Fibroblast of lung (primary cell): ENCODE measurements at regions not wholly inside any gene's neighbourhood (a gene's known extent, or its start where the extent isn't known, plus 50 kb on each side); places are given as distances from the start of the nearest gene placed in this dataset.

Experiments used
- DNase-seq, 2 donors: peaks; one replicate each; pipeline versions ENCODE4 v3.0.0 to v3.0.0-alpha.2; 2010; ENCODE audit warnings: low read depth in 2 of 2
- H2AFZ ChIP-seq: 2 replicates; pipeline ENCODE4 v1.5.1; 2012; ENCODE audit warnings: low read length, control low read depth, inconsistent platforms
- H3K27ac ChIP-seq: 2 replicates; pipeline ENCODE4 v1.5.1; 2011; ENCODE audit warnings: low read length, control low read depth; ENCODE audit not compliant: insufficient read depth
- H3K27me3 ChIP-seq: 2 replicates; pipeline ENCODE4 v1.5.1; 2011; ENCODE audit warnings: mild to moderate bottlenecking, low read length; ENCODE audit not compliant: control insufficient read depth, insufficient read depth
- H3K36me3 ChIP-seq: 2 replicates; pipeline ENCODE4 v1.5.1; 2011; ENCODE audit warnings: low read length; ENCODE audit not compliant: control insufficient read depth, insufficient read depth
- H3K4me1 ChIP-seq: 2 replicates; pipeline ENCODE4 v1.5.1; 2011; ENCODE audit warnings: low read length; ENCODE audit not compliant: control insufficient read depth, insufficient read depth; ENCODE audit errors: extremely low read depth
- H3K4me2 ChIP-seq: 2 replicates; pipeline ENCODE4 v1.5.1; 2011; ENCODE audit warnings: low read length, control low read depth; ENCODE audit not compliant: insufficient read depth; ENCODE audit errors: extremely low read depth
- H3K4me3 ChIP-seq, 4 experiments: fragments of 200-600 bp in 1 of 4; sonication (generic) in 1 of 4; replicated peaks in 1 of 4; 2 replicates each; pipeline ENCODE4 v1.5.1; 2011 to 2016; ENCODE audit warnings: low read length in 4 of 4, low read depth in 3 of 4, mild to moderate bottlenecking in 3 of 4, control low read depth in 2 of 4, inconsistent platforms in 1 of 4, mixed read lengths in 1 of 4; ENCODE audit not compliant: insufficient read depth in 1 of 4; ENCODE audit errors: control extremely low read depth in 1 of 4
- H3K79me2 ChIP-seq: 2 replicates; pipeline ENCODE4 v1.5.1; 2012; ENCODE audit warnings: mild to moderate bottlenecking, low read length, inconsistent platforms; ENCODE audit not compliant: control insufficient read depth, insufficient read depth
- H3K9ac ChIP-seq: 2 replicates; pipeline ENCODE4 v1.5.1; 2011; ENCODE audit warnings: mild to moderate bottlenecking, low read length, control low read depth; ENCODE audit not compliant: insufficient read depth
- H3K9me3 ChIP-seq: 2 replicates; pipeline ENCODE4 v1.5.1; 2012; ENCODE audit warnings: low read depth, low read length; ENCODE audit not compliant: control insufficient read depth, insufficient read depth
- H4K20me1 ChIP-seq: 2 replicates; pipeline ENCODE4 v1.5.1; 2011; ENCODE audit warnings: low read length; ENCODE audit not compliant: control insufficient read depth, insufficient read depth; ENCODE audit errors: extremely low read depth
- CTCF ChIP-seq, 2 donors: IDR thresholded peaks in 1 of 2; conservative IDR thresholded peaks in 1 of 2; 1 replicate in 1 of 2; 2 replicates in 1 of 2; pipeline ENCODE4 v1.5.1; 2011 to 2012; ENCODE audit warnings: low read length in 2 of 2, control low read depth in 1 of 2, inconsistent platforms in 1 of 2, low read depth in 1 of 2, mild to moderate bottlenecking in 1 of 2
- EZH2 ChIP-seq: IDR thresholded peaks from 2 replicates; pipeline ENCODE4 v1.5.1; 2012; ENCODE audit warnings: low read length, control low read depth, mild to moderate bottlenecking; ENCODE audit errors: missing control alignments

GRCh38 chrX:109871121-109871888, 131.6 kb upstream of the TMEM164 start:
- H2AFZ ChIP-seq, result no peak overlapping the region
- TF ChIP-seq EZH2 (no peak), CTCF (conservative IDR thresholded peaks at IDR 0.05 in 1 of 2, IDR thresholded peaks at IDR 0.05 in 1 of 2; ENCODE audit: low read depth in 1 of 2, low read length in 2 of 2) (no peak)
- H3K27ac ChIP-seq, result no peak overlapping the region
- no peak overlapping the region for H3K4me3 ChIP-seq
- H3K27me3 ChIP-seq, result no peaks in the 10 kb centered on the region
- DNase-seq, result peak in 1 of 2 donors; percentile 29
- H4K20me1 ChIP-seq, result no peaks in the 10 kb centered on the region
- no peak overlapping the region for H3K4me2 ChIP-seq
- no peak overlapping the region for H3K9ac ChIP-seq
- H3K79me2 ChIP-seq, result no peaks in the 10 kb centered on the region
- H3K36me3 ChIP-seq, result no peaks in the 10 kb centered on the region
- no peaks in the 10 kb centered on the region for H3K4me1 ChIP-seq
- no peaks in the 10 kb centered on the region for H3K9me3 ChIP-seq

GRCh38 chrX:109872021-109872732, 130.7 kb upstream of the TMEM164 start:
- Histone ChIP-seq H3K4me2 (no peak overlapping the region), H3K27ac (no peak overlapping the region), H3K9me3 (no peaks in the 10 kb centered on the region), H3K4me3 (no peak overlapping the region), H2AFZ (no peak overlapping the region), H3K27me3 (no peaks in the 10 kb centered on the region), H3K79me2 (no peaks in the 10 kb centered on the region), H3K4me1 (no peaks in the 10 kb centered on the region), H3K9ac (no peak overlapping the region), H3K36me3 (no peaks in the 10 kb centered on the region), H4K20me1 (no peaks in the 10 kb centered on the region)
- peak; percentile 58 to 97 for DNase-seq
- TF ChIP-seq EZH2, result no peak

- Histone ChIP-seq H3K27ac (no peak overlapping the region), H4K20me1 (no peaks in the 10 kb centered on the region), H3K79me2 (no peaks in the 10 kb centered on the region), H3K36me3 (no peaks in the 10 kb centered on the region), H3K4me1 (no peaks in the 10 kb centered on the region), H3K27me3 (no peaks in the 10 kb centered on the region), H3K4me3 (no peak overlapping the region), H3K4me2 (no peak overlapping the region), H3K9me3 (no peaks in the 10 kb centered on the region), H2AFZ (no peak overlapping the region), H3K9ac (no peak overlapping the region)
- DNase-seq, result no peak
- TF ChIP-seq EZH2, result no peak
Measured at GRCh38 chrX:109873574-109873973, 129.3 kb upstream of the TMEM164 start.

- Histone ChIP-seq H3K27me3 (no peaks in the 10 kb centered on the region), H3K27ac (no peak overlapping the region), H3K4me1 (no peaks in the 10 kb centered on the region), H2AFZ (no peak overlapping the region), H3K4me3 (no peak overlapping the region), H3K4me2 (no peak overlapping the region), H3K79me2 (no peaks in the 10 kb centered on the region), H3K9me3 (no peaks in the 10 kb centered on the region), H3K36me3 (no peaks in the 10 kb centered on the region), H4K20me1 (no peaks in the 10 kb centered on the region), H3K9ac (no peak overlapping the region)
- TF ChIP-seq EZH2 (no peak), CTCF (conservative IDR thresholded peaks at IDR 0.05 in 1 of 2, IDR thresholded peaks at IDR 0.05 in 1 of 2; ENCODE audit: low read depth in 1 of 2, low read length in 2 of 2) (no peak)
- no peak for DNase-seq
Measured at GRCh38 chrX:109873983-109874382, 128.9 kb upstream of the TMEM164 start.
